Ascending aorta (tissue), 2 donors: ENCODE measurements at regions not wholly inside any gene's neighbourhood (a gene's known extent, or its start where the extent isn't known, plus 50 kb on each side); places are given as distances from the start of the nearest gene placed in this dataset.

Experiments
- DNase-seq, 2 donors: peaks; one replicate each; pipeline ENCODE4 v3.0.0-alpha.2; 2019; ENCODE audit warnings: low spot score in 2 of 2
- H3K27ac ChIP-seq, 2 donors: fragments of 200-600 bp; sonication (generic); one replicate each; pipeline ENCODE4 v1.5.1; 2016 to 2017; ENCODE audit warnings: mild to moderate bottlenecking in 1 of 2
- H3K27me3 ChIP-seq: fragments of 200-600 bp; sonication (generic); one replicate; pipeline ENCODE4 v1.5.1; 2017
- H3K36me3 ChIP-seq, 2 donors: fragments of 200-600 bp; sonication (generic); one replicate each; pipeline ENCODE4 v1.5.1; 2016
- H3K4me1 ChIP-seq, 2 donors: fragments of 200-600 bp; sonication (generic); one replicate each; pipeline ENCODE4 v1.5.1; 2016 to 2017; ENCODE audit warnings: mild to moderate bottlenecking in 1 of 2
- H3K4me3 ChIP-seq, 2 donors: fragments of 200-600 bp; sonication (generic); one replicate each; pipeline ENCODE4 v1.5.1; 2016 to 2017; ENCODE audit warnings: mild to moderate bottlenecking in 1 of 2
- H3K9me3 ChIP-seq, 2 donors: fragments of 200-600 bp; sonication (generic); one replicate each; pipeline ENCODE4 v1.5.1; 2016
- CTCF ChIP-seq, 3 experiments: fragments of 200-600 bp in 2 of 3; fragments of 450-650 bp in 1 of 3; sonication (generic) in 2 of 3; IDR thresholded peaks; one replicate each; pipeline ENCODE4 v1.5.1; 2016 to 2019; ENCODE audit warnings: antibody characterized with exemption in 3 of 3, mild to moderate bottlenecking in 1 of 3, moderate library complexity in 1 of 3
- intact Hi-C: fragments of 100-400 bp; cut with DNase I; formaldehyde crosslinking; loops from one replicate; pipeline ENCODE4 v1.15.1; 2023

- no peak for DNase-seq
- no peak overlapping the region for H3K27ac ChIP-seq
- H3K27me3 ChIP-seq = no peaks in the 10 kb centered on the region
- intact Hi-C loops = no loop called here
- no peaks in the 10 kb centered on the region for H3K4me1 ChIP-seq
- no peak for TF ChIP-seq CTCF (IDR thresholded peaks at IDR 0.05)
- no peaks in the 10 kb centered on the region for H3K36me3 ChIP-seq
- no peak overlapping the region for H3K4me3 ChIP-seq
- peaks cover 0 to 4% of the 10 kb centered on the region in 2 donors for H3K9me3 ChIP-seq
Observed at GRCh38 chr6:767755-768512, 75.0 kb upstream of the EXOC2 start.

- Histone ChIP-seq H3K36me3 (no peaks in the 10 kb centered on the region), H3K27me3 (no peaks in the 10 kb centered on the region), H3K27ac (no peak overlapping the region), H3K4me1 (no peaks in the 10 kb centered on the region), H3K9me3 (peaks cover 0 to 4% of the 10 kb centered on the region in 2 donors), H3K4me3 (no peak overlapping the region)
- intact Hi-C loops = no loop called here
- no peak for TF ChIP-seq CTCF (IDR thresholded peaks at IDR 0.05)
- no peak for DNase-seq
Observed at GRCh38 chr6:766625-767024, 73.7 kb upstream of the EXOC2 start.

- Histone ChIP-seq H3K27ac (no peak overlapping the region), H3K4me1 (no peaks in the 10 kb centered on the region), H3K27me3 (no peaks in the 10 kb centered on the region), H3K9me3 (no peaks in the 10 kb centered on the region), H3K4me3 (no peak overlapping the region), H3K36me3 (no peaks in the 10 kb centered on the region)
- no peak for DNase-seq
- intact Hi-C loops = no loop called here
- no peak for TF ChIP-seq CTCF (IDR thresholded peaks at IDR 0.05)
Observed at GRCh38 chr6:761997-762396, 69.1 kb upstream of the EXOC2 start.

GRCh38 chr6:760982-761955, 68.3 kb upstream of the EXOC2 start:
- TF ChIP-seq CTCF (IDR thresholded peaks at IDR 0.05) = no peak
- Histone ChIP-seq H3K27me3 (no peaks in the 10 kb centered on the region), H3K36me3 (no peaks in the 10 kb centered on the region), H3K9me3 (no peaks in the 10 kb centered on the region), H3K4me3 (no peak overlapping the region), H3K4me1 (no peaks in the 10 kb centered on the region), H3K27ac (no peak overlapping the region)
- DNase-seq = no peak
- intact Hi-C loops = no loop called here

GRCh38 chr6:759729-760128, 66.8 kb upstream of the EXOC2 start:
- Histone ChIP-seq H3K4me1 (no peaks in the 10 kb centered on the region), H3K27me3 (no peaks in the 10 kb centered on the region), H3K4me3 (no peak overlapping the region), H3K27ac (no peak overlapping the region), H3K9me3 (no peaks in the 10 kb centered on the region), H3K36me3 (no peaks in the 10 kb centered on the region)
- TF ChIP-seq CTCF (IDR thresholded peaks at IDR 0.05) = no peak
- DNase-seq = no peak
- intact Hi-C loops = no loop called here
